Medulla oblongata (tissue), 1 donor: ENCODE measurements at regions not wholly inside any gene's neighbourhood (a gene's known extent, or its start where the extent isn't known, plus 50 kb on each side); places are given as distances from the start of the nearest gene placed in this dataset.

Experiments used
- DNase-seq: peaks from one replicate; pipeline ENCODE4 v3.0.0-alpha.2; 2015; ENCODE audit errors: extremely low spot score

- DNase-seq: no peak
Measured at GRCh38 chr4:149121023-149121404, 678.8 kb upstream of the NR3C2 start.

- no peak for DNase-seq
Measured at GRCh38 chr4:149120331-149121022, 678.3 kb upstream of the NR3C2 start.

GRCh38 chr4:149116806-149117205 is 674.6 kb upstream of the NR3C2 start:
- DNase-seq: no peak

- no peak for DNase-seq
Measured at GRCh38 chr4:149113804-149114430, 671.7 kb upstream of the NR3C2 start.

DNA sequence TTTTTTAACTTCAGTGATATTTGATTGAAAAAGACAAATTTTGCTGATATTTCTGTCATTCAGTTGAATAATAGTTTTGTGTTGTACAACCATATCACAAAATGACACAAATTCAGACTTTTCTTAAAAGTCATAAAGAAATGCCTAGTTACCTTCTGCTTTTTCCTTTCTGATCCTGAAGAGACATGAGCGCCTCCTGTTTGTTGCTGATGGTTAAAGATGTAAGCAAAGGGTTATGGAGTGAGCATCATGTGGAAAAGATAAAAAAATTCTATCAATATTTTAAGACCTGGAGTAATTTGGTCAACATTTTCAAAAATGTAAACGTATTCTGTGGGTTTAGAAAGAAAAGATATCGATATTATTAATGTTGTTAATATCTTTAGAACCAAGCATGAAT is 669.9 kb upstream of the NR3C2 start:
- DNase-seq: no peak

DNA sequence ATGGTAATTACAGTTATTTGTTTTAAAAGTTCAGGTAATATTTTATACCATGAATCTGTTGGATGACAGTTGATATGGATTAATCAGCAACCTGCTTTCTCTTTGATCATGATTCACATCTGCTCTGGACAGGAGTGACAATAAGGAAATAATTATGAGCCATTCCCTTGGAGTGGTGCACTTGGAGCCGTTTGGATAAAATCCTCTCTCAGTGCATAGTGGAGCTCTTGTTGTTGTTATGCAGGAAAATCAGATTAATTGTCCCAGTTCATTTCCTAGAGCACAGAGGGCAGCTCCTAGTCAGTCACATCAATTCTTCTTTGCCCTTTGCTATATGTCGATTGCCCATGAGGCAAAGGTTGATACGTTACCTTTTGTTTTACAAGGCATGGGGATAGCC is 668.3 kb upstream of the NR3C2 start:
- no peak for DNase-seq

GRCh38 chr4:149108626-149109025 is 666.4 kb upstream of the NR3C2 start:
- DNase-seq: no peak

- no peak for DNase-seq
Measured at GRCh38 chr4:149102765-149103164, 660.6 kb upstream of the NR3C2 start.

- DNase-seq: no peak
Measured at GRCh38 chr4:149101649-149102048, 659.4 kb upstream of the NR3C2 start.

DNA sequence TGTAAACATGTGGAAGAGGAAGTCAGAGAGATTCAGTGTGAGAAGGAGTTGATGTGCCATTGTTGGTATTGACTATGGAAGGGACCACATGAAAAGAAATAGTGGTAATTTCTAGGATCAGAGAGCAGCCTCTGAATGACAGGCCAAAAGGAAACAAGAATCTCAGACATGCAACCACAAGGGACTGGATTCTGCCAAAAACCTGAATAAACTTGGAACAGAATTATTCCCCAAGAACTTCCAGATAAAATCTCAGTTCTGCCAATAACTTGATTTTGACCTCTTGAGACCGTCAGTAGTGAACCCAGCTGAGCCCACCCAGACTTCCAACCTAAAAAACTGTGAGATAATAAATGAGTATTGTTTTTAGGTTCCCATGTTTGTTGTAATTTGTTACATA is 653.6 kb upstream of the NR3C2 start:
- no peak for DNase-seq

GRCh38 chr4:149095001-149095400 is 652.8 kb upstream of the NR3C2 start:
- no peak for DNase-seq

GRCh38 chr4:149084144-149084543 is 641.9 kb upstream of the NR3C2 start:
- DNase-seq: no peak

DNA sequence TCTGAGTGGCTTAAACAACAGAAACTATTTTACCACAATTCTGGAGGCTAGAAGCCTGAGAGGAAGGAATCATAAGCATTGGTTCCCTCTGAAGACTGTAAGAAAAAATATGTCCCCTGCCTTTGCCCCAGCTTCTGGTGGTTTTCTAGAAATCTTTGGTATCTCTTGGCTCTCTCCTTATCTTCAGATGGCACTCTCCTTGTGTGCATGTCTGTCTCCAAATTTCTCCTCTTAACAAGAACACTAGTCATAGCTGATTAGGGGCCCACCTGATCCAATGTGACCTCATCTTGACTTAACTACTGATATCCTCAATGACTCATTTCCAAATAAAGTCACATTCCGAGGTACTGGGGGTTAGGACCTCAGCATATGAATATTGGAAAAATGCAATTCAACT is 635.0 kb upstream of the NR3C2 start:
- DNase-seq: no peak

- DNase-seq: no peak
Measured at GRCh38 chr4:149076401-149076800, 634.2 kb upstream of the NR3C2 start.

- DNase-seq: no peak
Measured at GRCh38 chr4:149072384-149072783, 630.2 kb upstream of the NR3C2 start.

DNA sequence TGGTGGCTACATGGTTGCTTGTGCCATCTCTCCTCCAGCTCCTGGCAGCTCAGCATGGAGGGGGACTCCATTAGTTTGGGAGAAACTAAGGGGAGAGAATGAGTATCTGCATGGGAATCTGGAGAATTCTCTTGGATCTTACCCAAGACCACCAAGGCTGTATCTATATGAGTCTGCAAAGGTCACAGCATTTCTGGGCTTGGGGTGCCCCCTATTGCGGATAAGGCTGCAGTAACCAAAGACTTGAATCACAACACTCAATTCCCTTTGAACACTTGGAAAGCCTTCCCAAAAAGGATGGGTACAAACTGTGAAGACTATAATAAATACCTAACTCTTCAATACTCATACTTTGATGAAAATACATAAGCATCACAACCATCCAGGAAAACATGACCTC is 623.5 kb upstream of the NR3C2 start:
- no peak for DNase-seq

DNA sequence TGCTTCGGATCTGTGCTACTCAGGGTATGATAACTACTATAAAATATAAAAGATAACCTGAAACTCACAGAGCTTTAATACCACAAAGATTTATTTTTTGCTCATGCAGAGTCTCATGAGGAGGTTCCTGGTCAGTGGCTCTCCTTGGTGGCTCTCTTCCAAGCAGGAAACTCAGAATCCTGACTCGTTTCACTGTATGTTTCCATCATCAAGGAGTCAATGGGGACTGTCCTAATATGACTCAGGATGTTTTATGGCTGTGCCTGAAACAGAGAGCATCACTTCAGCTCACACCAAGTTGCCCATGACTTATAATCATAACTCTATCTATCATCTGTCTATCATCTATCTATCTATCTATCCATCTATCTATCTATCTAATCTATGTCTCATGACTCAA is 620.8 kb upstream of the NR3C2 start:
- DNase-seq: no peak

- no peak for DNase-seq
Measured at GRCh38 chr4:149057594-149057993, 615.4 kb upstream of the NR3C2 start.

GRCh38 chr4:149056615-149057014 is 614.4 kb upstream of the NR3C2 start:
- DNase-seq: no peak

- DNase-seq: no peak
Measured at GRCh38 chr4:149055624-149056023, 613.4 kb upstream of the NR3C2 start.

GRCh38 chr4:149050840-149051239 is 608.6 kb upstream of the NR3C2 start:
- DNase-seq: no peak

- DNase-seq: no peak
Measured at GRCh38 chr4:149048451-149049143, 606.4 kb upstream of the NR3C2 start.

GRCh38 chr4:149047368-149047767 is 605.2 kb upstream of the NR3C2 start:
- DNase-seq: no peak
